GM12878 (cell line): ENCODE measurements at regions not wholly inside any gene's neighbourhood (a gene's known extent, or its start where the extent isn't known, plus 50 kb on each side); places are given as distances from the start of the nearest gene placed in this dataset.

Source experiments
- ATAC-seq: fragments of 200-7000 bp; cut with Tn5 transposase; 3 replicates; pipeline ENCODE4 v1.9.1; 2020; ENCODE audit warnings: mild to moderate bottlenecking, moderate library complexity
- BruUV-seq: library from RNA; stranded (reverse); fragments of 400-500 nt; replicated peaks from 2 replicates; lab custom pipeline; 2021; lab: Mats Ljungman, UMichigan
- CTCF ChIA-PET: fragments of 300-600 bp; sonication (Branson Sonifier 250); formaldehyde crosslinking; extraction: SDS; loops from one replicate; lab custom pipeline; 2021; ENCODE audit warnings: inconsistent platforms; lab: Yijun Ruan, JAX
- POLR2A ChIA-PET: fragments of 350-600 bp; formaldehyde crosslinking; extraction: SDS; loops from one replicate; lab custom pipeline; 2021; ENCODE audit warnings: inconsistent platforms; lab: Charles Lee
- RAD21 ChIA-PET: fragments of 300-600 bp; sonication (Branson Sonifier 250); formaldehyde crosslinking; loops from one replicate; lab custom pipeline; 2023; ENCODE audit warnings: antibody characterized with exemption; ENCODE audit not compliant: unreplicated experiment; lab: Charles Lee
- SMC1A ChIA-PET: fragments of 300-600 bp; sonication (Branson Sonifier 250); formaldehyde crosslinking; loops from one replicate; lab custom pipeline; 2023; ENCODE audit not compliant: unreplicated experiment, uncharacterized antibody; lab: Charles Lee
- DNase-seq: peaks from one replicate; pipeline ENCODE4 v3.0.0-alpha.2; 2011; ENCODE audit warnings: low read depth, low spot score
- FAIRE-seq: peaks from 3 replicates; lab custom pipeline; 2011; peaks lifted over from hg19 to GRCh38; lab: Jason Lieb, UNC
- H2AFZ ChIP-seq: 2 replicates; pipeline ENCODE4 v1.6.0; 2011; ENCODE audit warnings: low read depth, low read length, control low read depth; ENCODE audit not compliant: control insufficient read depth
- H3K27ac ChIP-seq: 2 replicates; pipeline ENCODE4 v1.5.1; 2011; ENCODE audit warnings: control low read depth; ENCODE audit not compliant: control insufficient read depth, insufficient read depth
- H3K27me3 ChIP-seq, 2 experiments: replicated peaks in 1 of 2; 2 replicates each; pipeline versions ENCODE4 v1.6.0 to v1.6.1; 2011; ENCODE audit warnings: low read length in 1 of 2; ENCODE audit not compliant: control insufficient read depth in 2 of 2, insufficient read depth in 2 of 2
- H3K36me3 ChIP-seq, 2 experiments: 2 replicates each; pipeline ENCODE4 v1.5.1; 2011; ENCODE audit warnings: low read length in 1 of 2; ENCODE audit not compliant: control insufficient read depth in 2 of 2, insufficient read depth in 2 of 2
- H3K4me1 ChIP-seq: 2 replicates; pipeline ENCODE4 v1.6.1; 2011; ENCODE audit warnings: mild to moderate bottlenecking, low read length, moderate library complexity, mixed read lengths; ENCODE audit not compliant: control insufficient read depth, insufficient read depth
- H3K4me2 ChIP-seq: 2 replicates; pipeline ENCODE4 v1.6.0; 2011; ENCODE audit warnings: control low read depth; ENCODE audit not compliant: control insufficient read depth, insufficient read depth
- H3K4me3 ChIP-seq: fragments of 200-600 bp; sonication (generic); 2 replicates; pipeline ENCODE4 v1.5.1; 2016
- H3K79me2 ChIP-seq: 2 replicates; pipeline ENCODE4 v1.6.0; 2011; ENCODE audit warnings: low read length; ENCODE audit not compliant: control insufficient read depth, insufficient read depth
- H3K9ac ChIP-seq: 2 replicates; pipeline ENCODE4 v1.8.0; 2011; ENCODE audit warnings: low read length, control low read depth, mixed read lengths; ENCODE audit not compliant: control insufficient read depth, insufficient read depth
- H3K9me3 ChIP-seq: replicated peaks from 3 replicates; pipeline ENCODE4 v1.5.1; 2011; ENCODE audit warnings: mild to moderate bottlenecking, low read length; ENCODE audit not compliant: control insufficient read depth, insufficient read depth
- H4K20me1 ChIP-seq: 2 replicates; pipeline ENCODE4 v1.6.0; 2011; ENCODE audit not compliant: control insufficient read depth, insufficient read depth
- FOXK2 ChIP-seq: fragments of 450-650 bp; IDR thresholded peaks from 2 replicates; pipeline ENCODE4 v1.6.1; 2017; ENCODE audit warnings: mild to moderate bottlenecking, moderate library complexity
- FOXM1 ChIP-seq: IDR thresholded peaks from 2 replicates; pipeline ENCODE4 v1.6.1; 2012; ENCODE audit warnings: low read depth, mild to moderate bottlenecking, inconsistent platforms, low read length, moderate library complexity
- GABPA ChIP-seq: IDR thresholded peaks from 2 replicates; pipeline ENCODE4 v1.6.1; 2014; ENCODE audit warnings: antibody characterized with exemption, low read depth, mild to moderate bottlenecking, inconsistent platforms
- HDGF ChIP-seq: fragments of 450-650 bp; IDR thresholded peaks from 2 replicates; pipeline ENCODE4 v1.6.1; 2016; ENCODE audit warnings: antibody characterized with exemption
- IRF3 ChIP-seq: fragments of 450-650 bp; IDR thresholded peaks from 2 replicates; pipeline ENCODE4 v1.6.1; 2014; ENCODE audit warnings: mild to moderate bottlenecking
- IRF5 ChIP-seq: fragments of 450-650 bp; IDR thresholded peaks from 2 replicates; pipeline ENCODE4 v1.6.1; 2017; ENCODE audit warnings: borderline replicate concordance
- LARP7 ChIP-seq: fragments of 450-650 bp; IDR thresholded peaks from 2 replicates; pipeline ENCODE4 v1.6.1; 2017; ENCODE audit warnings: mild to moderate bottlenecking
- POLR2AphosphoS2 ChIP-seq: IDR thresholded peaks from 2 replicates; pipeline ENCODE4 v1.6.1; 2011; ENCODE audit warnings: low read depth, mild to moderate bottlenecking, low read length, improper control_type of control experiment, moderate library complexity
- RELB ChIP-seq: fragments of 450-650 bp; IDR thresholded peaks from 2 replicates; pipeline ENCODE4 v1.6.1; 2017; ENCODE audit warnings: low read depth, mild to moderate bottlenecking, moderate library complexity
- TAF1 ChIP-seq: IDR thresholded peaks from 2 replicates; pipeline ENCODE4 v1.6.1; 2011; ENCODE audit warnings: mild to moderate bottlenecking, low read depth, low read length, borderline replicate concordance
- ZNF384 ChIP-seq: IDR thresholded peaks from 2 replicates; pipeline ENCODE4 v1.6.1; 2012; ENCODE audit warnings: low read depth, mild to moderate bottlenecking, low read length, improper control_type of control experiment, borderline replicate concordance
- WGBS: methylation state at CpG from one replicate; pipeline ENCODE4 v1.1.6; 2016; ENCODE audit warnings: low lambda C conversion rate; ENCODE audit not compliant: insufficient replicate concordance, insufficient coverage; ENCODE audit errors: missing lambda C conversion rate; 5-methylcytosine and 5-hydroxymethylcytosine counted together
- in situ Hi-C: fragments of 300-500 bp; cut with MboI; formaldehyde crosslinking; loops from 9 replicates; pipeline ENCODE4 v1.14.3; 2018; ENCODE audit warnings: mixed read lengths
- intact Hi-C: fragments of 100-400 bp; cut with micrococcal nuclease; formaldehyde crosslinking; loops from one replicate; pipeline ENCODE4 v1.14.2; 2022; ENCODE audit not compliant: unreplicated experiment

GRCh38 chr6:148263961-148264360 is 78.7 kb upstream of the SASH1 start:
- intact Hi-C loops = no loop called here
- Histone ChIP-seq H3K4me2 (no peak overlapping the region), H3K27me3 (no peaks in the 10 kb centered on the region; a peak in 1 of 4 replicates), H3K4me1 (no peaks in the 10 kb centered on the region), H3K36me3 (no peaks in the 10 kb centered on the region), H2AFZ (no peak overlapping the region), H3K9ac (no peak overlapping the region), H3K9me3 (no peaks in the 10 kb centered on the region), H3K4me3 (no peak overlapping the region)
- BruUV-seq = no TSS peak
- RAD21 ChIA-PET = interaction anchor here (0.7 kb wide), 1 partner anchor 94 kb away, joined by 5 read pairs; no protein-coding TSS in a partner anchor
- FAIRE-seq (no peak), DNase-seq (no peak), ATAC-seq (no peak)
- SMC1A ChIA-PET = no interaction called here
- WGBS = 10% methylated on average over 4 of the region's 5 CpGs
- CTCF ChIA-PET = interaction anchor here (0.7 to 1.0 kb wide), 2 partner anchors 11 to 989 kb away, joined by 3 to 4 read pairs; no protein-coding TSS in a partner anchor
- no peak for TF ChIP-seq POLR2AphosphoS2
- no peak for TF ChIP-seq RELB
- TF ChIP-seq FOXM1 = no peak
- no peak for TF ChIP-seq GABPA
- no peak for TF ChIP-seq IRF5
- TF ChIP-seq ZNF384 = no peak
- TF ChIP-seq TAF1 = no peak
- no peak for TF ChIP-seq HDGF
- no peak for TF ChIP-seq LARP7
- TF ChIP-seq FOXK2 = no peak
- no peak for TF ChIP-seq IRF3
- TF ChIP-seq, all 136 proteins: peak for 0
- in situ Hi-C loops = no loop called here
- POLR2A ChIA-PET = no interaction called here
- no peak overlapping the region for H3K27ac ChIP-seq
- no peaks in the 10 kb centered on the region for H4K20me1 ChIP-seq
- H3K79me2 ChIP-seq = no peaks in the 10 kb centered on the region
